Erythroblast (primary cell): ENCODE measurements at regions not wholly inside any gene's neighbourhood (a gene's known extent, or its start where the extent isn't known, plus 50 kb on each side); places are given as distances from the start of the nearest gene placed in this dataset.
"Not testable (repeated sequence)": the region's sequence is repeated elsewhere in the genome, so short reads cannot be mapped to it uniquely, and the experiment has no call there.

Source experiments
- DNase-seq, 2 experiments: peaks; one replicate each; lab custom pipeline; 2025; lab: John Stamatoyannopoulos, UW
- GATA1 ChIP-seq: IDR thresholded peaks from 2 replicates; pipeline ENCODE4 v1.6.1; 2011; ENCODE audit warnings: low read depth, mild to moderate bottlenecking, control low read depth, low read length, moderate library complexity
- POLR2A ChIP-seq: IDR thresholded peaks from 2 replicates; pipeline ENCODE4 v1.6.1; 2011; ENCODE audit warnings: mild to moderate bottlenecking, low read length

DNA sequence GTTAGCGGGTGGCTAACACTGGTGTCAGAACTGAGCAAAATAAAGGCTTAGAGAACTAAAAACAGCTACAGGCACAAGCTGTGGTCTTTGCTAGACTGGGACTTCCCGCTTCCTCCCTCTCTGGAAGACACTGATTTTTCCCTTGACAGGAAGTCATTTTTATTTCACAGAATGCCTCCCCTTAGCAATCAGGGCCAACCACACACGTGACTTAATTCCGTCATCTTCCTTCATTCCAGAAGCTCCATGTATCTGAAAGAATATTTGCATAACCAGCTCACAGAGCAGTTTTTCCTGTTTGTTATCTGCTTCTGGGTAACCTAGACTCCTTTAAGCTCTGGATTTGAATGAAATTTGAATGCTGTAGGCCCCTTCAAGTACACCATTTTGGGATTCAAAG is 327.5 kb upstream of the FRG1 start:
- no peak for TF ChIP-seq GATA1
- no peak for TF ChIP-seq POLR2A

DNA sequence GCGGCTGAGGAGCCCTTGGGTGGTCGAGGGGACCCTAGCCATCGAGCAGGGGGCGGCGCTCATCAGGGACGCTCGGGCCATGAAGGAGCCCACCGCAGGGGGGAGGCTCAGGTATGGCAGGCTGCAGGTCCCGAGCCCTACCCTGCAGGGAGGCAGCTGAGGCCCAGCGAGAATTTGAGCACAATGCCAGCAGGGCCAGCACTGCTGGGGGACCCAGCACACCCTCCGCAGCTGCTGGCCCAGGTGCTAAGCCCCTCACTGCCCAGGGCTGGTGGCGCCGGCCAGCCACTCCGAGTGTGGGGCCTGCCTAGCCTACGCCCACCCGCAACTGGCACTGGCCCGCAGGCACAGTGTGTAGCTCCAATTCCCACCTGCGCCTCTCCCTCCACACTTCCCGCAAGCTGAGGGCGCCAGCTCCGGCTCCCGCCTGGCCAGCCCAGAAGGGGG is 325.4 kb upstream of the FRG1 start:
- no peak for DNase-seq
- TF ChIP-seq GATA1 (no peak), POLR2A (no peak)

More for the DNA sequence above, 327.5 kb upstream of the FRG1 start:
- DNase-seq = no peak

DNA sequence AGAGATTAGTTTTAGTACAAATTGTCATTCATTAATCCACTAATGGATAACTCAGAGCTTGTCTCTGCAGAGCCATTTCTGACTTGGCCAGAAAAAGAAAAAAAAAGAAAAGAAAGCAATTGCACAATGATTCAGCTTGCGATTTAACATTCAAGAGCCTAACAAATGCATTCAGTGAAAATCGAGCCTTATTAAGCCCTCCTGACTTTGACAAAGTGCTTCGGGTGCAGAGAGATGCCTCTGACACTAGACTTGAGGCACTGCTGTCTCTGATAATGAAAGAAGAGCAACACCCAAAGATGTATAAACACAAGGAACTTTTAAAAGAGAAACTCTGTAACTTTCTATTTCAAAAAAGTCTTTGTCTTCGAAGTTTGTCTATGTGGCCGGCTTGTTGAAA is 322.9 kb upstream of the FRG1 start:
- DNase-seq = not testable (repeated sequence)

DNA sequence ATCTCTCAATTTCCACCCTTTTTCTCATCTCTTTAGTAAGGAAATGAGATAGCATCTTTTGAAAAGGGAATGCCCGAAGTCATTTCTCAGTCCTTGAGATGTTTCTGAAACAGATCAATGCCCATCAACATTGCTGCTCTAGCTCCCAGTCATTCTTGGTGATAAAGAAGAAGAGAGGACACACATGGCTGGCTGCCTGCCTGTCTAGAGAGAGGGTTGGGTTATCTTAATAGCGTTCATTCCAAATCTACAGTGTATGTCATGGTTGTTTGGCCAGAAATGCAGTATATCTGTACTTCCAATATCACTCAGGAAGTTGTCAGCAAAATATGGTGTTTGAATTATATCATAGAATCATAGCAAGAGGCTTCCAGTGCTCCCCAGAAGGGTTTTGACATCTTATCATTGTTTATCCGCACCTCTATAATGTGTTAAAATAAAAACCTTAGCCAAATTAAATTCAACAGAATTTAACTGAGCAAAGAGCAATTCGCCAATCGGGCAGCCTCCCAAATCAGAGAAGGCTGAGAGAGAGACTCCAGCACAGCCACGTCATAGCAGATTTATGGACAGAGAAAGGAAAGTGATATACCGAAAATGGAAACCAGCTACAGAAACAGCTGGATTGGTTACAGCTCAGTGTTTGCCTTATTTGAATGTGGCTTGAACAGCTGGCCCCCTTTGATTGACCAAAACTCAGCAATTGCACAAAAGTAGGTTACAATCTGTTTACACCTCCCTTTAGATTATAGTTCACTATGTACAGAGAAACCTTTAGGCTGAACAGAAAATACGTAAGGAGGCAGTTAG is 321.0 kb upstream of the FRG1 start:
- not testable (repeated sequence) for DNase-seq

DNA sequence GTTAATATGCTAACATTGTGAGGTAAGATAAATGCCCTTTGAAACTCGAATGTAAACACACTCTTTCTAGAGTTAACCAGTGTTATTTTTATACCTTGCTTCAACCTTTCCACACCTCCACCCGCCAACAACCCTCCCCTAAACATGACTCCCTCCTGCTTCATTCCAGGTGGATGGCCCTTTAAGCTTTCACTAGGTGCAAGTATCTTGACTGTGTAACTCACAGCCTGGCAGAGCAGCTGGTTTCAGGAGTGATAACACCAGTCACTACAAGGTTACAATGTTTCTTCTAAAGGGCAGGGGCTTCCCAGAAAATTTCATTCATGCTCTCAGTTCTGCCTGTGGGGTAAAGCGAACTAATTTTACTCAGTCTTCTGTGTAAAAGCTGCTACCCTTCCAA is 318.1 kb upstream of the FRG1 start:
- DNase-seq = not testable (repeated sequence)

DNA sequence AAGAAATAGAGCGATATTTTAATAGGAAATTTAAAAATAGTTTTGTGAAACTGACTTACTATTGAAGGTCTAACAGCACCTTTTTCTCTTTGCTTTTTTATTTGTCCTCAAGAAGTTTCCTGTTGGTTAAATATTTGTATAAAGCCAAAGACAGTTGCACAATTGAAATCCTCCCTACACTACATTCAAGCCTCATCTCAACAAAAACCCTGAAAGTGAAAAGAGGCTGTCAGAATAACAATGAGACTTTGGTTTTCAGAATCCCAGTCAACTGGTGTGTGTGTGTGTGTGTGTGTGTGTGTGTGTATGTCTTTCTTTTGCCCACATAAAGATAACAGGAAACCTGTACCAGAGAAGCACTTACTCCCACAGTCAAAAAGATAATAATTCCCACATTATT is 313.6 kb upstream of the FRG1 start:
- not testable (repeated sequence) for DNase-seq

DNA sequence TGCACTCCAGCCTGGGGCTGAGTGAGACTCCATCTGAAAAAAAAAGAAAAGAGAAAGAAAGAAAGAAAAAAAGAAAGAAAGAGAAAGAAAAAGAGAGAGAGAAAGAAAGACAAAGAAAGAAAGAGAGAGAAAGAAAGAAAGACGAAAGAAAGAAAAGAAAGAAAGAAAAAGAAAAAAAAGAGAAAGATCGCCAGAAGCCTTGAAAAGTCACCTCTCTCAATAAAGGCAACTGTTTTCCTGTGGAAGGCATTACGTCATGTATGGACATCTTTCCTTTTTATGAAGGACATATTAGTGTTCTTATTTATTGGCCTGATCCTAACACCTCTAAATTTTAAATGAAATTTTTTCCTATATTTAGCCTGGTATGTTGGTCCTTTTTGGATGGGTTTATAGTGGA is 310.9 kb upstream of the FRG1 start:
- DNase-seq = not testable (repeated sequence)

DNA sequence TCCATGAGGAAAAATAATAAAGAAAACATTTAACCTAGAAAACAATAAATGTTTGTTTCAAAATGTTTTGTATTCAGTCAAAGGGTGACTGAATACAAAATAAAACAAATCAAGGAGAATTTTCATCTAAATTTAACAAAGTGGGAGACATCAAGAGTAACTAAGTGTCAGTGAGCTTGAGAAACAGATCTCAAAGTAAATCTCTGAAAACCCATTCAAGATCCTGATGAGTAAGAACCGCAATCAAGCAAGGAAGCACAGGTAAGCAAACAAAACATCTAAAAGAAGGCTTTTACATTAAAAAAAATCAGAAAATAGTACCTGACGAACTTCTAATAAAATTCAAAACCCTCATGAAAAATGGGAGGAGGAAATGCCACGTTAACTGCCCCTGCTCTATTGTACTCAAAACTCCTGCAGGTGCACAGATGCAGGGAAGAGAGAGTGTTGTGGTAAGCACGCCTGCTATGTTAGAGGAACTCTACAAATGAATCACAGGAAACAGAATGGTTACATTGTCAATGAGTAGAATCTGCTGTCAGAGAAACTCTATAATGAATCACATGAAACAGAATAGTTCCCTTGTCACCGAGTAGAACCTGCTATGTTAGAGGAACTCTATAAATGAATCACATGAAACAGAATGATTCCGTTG is 309.6 kb upstream of the FRG1 start:
- DNase-seq = not testable (repeated sequence)

DNA sequence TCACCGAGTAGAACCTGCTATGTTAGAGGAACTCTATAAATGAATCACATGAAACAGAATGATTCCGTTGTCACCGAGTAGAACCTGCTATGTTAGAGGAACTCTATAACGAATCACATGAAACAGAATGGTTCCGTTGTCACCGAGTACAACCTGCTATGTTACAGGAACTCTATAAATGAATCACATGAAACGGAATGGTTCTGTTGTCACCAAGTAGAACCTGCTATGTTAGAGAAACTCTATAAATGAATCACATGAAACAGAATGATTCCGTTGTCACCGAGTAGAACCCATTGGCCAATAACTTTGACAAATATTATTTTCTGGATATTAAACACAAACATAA is 309.1 kb upstream of the FRG1 start:
- not testable (repeated sequence) for DNase-seq

DNA sequence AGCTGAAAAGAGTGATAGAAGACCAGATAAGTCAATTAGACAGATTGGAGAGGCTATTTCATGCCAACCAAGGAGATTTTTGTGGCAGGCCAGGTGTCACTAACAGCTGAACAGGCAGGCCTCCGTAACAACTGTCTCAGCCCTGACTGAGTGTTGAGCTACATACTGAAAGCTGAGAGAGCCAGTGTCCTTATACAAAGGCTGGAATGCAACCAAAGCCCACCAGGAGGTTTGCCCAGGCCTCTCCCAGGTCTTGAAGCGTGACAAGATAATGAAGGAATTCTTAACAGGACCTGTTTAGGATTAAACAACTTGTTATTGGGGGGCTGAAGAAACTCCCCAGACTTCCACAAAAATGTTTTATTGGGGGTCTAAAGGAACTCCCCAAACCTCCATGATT is 290.2 kb upstream of the FRG1 start:
- not testable (repeated sequence) for DNase-seq

DNA sequence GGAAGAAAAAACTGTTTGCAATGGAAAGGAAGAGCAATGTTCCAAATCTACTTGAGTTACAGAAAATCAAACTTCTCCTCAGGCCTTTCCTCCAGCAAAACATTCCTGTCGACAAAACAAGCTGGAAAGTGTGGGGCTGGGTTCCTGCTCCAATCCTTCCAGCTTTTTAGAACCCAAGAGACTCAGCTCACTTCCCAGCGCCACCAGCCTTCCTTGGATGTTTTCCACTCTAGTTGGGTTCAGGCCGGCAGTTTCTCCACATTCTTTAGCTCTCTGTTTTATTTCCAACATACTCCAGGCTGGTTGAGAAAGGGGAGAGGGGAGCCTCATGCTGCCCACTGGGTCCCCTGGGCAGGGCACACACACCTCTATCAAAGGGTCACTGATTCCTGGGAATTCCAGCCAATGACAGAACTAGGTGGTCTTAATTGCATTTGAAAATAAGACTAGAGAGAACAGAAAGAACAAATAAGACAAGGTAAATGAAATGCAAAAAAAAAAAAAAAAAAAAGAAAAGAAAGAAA is 287.5 kb upstream of the FRG1 start:
- not testable (repeated sequence) for DNase-seq

DNA sequence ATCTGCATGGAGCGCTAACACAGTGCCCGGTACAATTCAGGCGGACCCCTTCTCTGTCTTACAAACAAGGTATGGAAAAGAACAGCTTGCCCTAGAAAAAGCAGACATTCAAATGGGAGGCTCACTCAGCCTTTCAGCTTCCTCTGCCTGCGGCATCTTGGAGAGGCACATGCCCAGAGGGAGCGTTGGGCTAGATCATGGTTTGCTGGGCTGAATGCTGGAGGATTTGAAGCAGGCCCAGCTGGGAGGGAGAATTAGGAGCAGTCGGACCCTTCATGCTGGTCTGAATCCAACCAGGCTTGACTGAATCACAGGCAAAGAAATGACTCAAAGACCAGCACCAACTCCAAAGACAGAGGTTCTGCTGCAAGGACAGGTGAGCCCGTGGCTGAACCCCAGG is 286.7 kb upstream of the FRG1 start:
- not testable (repeated sequence) for DNase-seq

DNA sequence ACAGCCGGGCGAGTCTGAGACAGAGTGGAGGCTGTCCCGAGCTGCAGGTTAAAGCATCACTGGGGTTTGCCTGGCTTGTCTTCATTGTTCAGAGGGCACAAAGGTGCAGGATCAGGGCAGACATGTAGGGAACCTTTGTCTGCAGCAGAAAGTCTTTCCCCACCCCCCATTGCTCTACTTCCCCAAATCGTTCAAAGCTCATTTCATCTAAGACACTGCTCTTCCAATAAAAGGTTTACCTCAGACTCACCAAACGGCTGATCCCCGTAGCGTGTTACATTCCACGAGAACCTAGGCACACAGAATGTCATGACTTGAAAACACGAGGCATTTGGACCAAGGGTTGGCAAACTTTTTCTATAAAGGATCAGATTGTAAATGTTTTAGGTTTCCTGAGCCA is 286.3 kb upstream of the FRG1 start:
- not testable (repeated sequence) for DNase-seq

DNA sequence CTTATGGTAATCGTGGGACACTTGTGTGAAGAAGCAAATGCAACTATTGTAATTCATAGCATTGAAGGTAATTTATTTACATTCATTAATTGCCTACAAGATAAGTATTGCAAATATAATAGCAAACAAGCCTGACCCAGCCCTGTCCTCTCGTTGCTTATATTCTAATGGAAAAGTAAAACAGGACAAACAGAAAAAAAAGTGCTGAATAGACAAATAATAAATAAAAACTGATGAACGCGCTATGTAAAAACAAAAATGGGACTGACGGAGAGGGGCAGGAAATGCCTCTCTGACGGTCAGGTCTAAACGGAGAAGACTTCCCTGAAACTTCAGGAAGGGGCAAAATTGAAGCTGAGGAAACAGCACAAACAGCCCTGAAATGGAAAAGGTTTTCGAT is 284.9 kb upstream of the FRG1 start:
- not testable (repeated sequence) for DNase-seq

DNA sequence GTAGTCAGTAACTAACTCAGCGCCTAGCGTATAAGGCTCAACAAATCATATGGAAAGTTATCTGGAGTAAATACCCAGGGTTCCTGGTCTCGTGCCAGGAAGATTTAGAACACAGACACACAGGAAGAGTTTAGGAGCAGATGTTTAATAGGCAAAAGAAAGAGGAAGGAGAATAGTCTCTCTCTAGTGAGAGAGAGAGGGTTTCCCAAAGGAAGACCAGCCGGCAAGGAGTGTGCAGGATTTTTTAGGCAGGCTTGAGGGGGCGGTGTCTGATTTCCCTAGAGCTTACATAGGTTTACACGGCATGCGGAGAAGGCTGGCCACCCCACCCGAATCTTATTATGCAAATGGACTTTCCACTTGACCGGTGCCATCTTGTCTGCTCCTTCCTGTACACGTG is 284.0 kb upstream of the FRG1 start:
- DNase-seq = no peak
- no peak for TF ChIP-seq GATA1
- TF ChIP-seq POLR2A = no peak

DNA sequence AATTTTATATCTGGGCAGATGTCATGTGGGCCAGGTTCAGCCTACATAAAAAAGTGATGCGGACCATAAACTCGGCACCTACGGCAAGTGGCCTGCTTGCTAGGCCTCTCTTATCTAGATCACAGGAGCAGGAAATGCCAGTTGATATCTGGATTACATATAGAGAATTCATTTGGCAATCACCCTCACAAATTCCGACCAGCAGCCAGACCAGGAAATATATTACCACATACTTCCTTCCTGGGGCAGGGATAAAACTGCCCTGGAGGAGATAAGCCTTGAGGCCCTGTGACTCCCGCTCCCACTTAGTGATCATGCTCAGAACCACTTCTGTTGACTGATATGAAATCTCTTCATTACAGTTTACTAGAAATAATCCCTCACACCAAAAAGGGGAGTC is 282.4 kb upstream of the FRG1 start:
- DNase-seq = not testable (repeated sequence)

DNA sequence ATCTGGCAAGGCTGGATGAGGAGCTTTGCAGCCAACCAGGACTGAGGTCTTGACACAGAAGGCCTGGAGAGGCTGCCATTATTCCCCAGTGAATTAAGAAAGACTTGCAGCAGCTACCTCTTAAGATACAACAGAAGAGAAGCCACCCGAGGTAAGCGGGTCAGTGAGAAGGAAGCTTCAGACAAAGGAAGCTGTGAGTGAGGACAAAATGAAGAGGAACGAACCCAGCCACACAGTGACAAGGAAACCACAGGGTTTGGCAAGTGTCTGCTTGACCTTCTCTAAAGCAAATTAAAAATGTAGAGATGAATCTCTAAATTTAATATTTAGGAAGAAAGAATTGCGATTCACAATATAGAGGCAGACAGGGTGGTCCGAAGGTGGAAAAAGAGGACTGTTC is 281.8 kb upstream of the FRG1 start:
- DNase-seq = not testable (repeated sequence)
